ENCODE measurements at regions not wholly inside any gene's neighbourhood (a gene's known extent, or its start where the extent isn't known, plus 50 kb on each side); places are given as distances from the start of the nearest gene placed in this dataset.

GRCh38 chr16:65499566-65499965 lies 377.7 kb upstream of the CDH11 start:
- TF ChIP-seq POLR2AphosphoS5 (IDR thresholded peaks at IDR 0.05; ENCODE audit: low read depth, low read length) (no peak), POLR2A (IDR thresholded peaks at IDR 0.05; ENCODE audit: low read depth, low read length) (no peak), TAF1 (IDR thresholded peaks at IDR 0.05; ENCODE audit: low read depth, low read length) (no peak)
